NOMO-1 (cell line): ENCODE measurements at regions not wholly inside any gene's neighbourhood (a gene's known extent, or its start where the extent isn't known, plus 50 kb on each side); places are given as distances from the start of the nearest gene placed in this dataset.

Experiments used
- DNase-seq, 2 experiments: peaks; one replicate each; lab custom pipeline; 2025; ENCODE audit not compliant: unreplicated experiment in 2 of 2; lab: John Stamatoyannopoulos, UW

DNA sequence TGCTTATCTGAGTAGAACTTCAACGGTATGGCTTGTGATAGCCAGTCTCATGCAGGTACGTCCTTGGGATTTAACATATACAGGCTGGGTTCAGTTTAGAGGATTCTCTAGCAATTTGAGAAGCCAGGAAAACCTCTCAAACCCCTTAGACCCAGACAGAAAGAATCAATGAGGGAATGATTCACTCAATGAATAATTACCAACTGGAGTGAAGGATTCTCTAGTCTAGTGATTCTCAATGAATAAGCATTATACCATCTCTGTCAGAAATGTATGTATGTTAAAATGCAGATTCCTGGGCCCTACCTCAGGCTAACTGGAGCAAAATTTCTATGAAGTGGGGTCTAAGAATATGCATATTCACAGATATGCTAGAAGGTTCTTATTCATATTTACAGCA, 54.5 kb upstream of the APP start:
- DNase-seq, result no peak

DNA sequence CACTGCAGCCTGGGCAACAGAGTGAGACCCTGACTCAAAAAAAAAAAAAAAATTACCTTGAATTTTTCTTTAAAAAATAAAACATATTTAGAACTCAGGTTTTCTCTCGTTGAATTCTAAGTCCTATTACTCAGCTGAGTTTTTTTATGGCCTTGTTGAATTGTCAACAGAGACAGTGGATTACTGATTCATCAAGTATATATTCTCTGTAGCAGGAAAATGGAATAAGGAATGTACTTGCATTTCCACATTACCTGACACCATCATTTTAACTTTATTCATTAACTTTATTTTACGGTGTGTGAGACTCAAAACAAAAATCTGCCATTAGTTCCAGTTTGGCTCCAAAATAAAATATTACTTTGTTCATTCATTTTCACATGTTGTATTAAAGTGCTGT, 53.8 kb upstream of the APP start:
- DNase-seq, result no peak
